OCI-LY3 (cell line): ENCODE measurements at regions not wholly inside any gene's neighbourhood (a gene's known extent, or its start where the extent isn't known, plus 50 kb on each side); places are given as distances from the start of the nearest gene placed in this dataset.

Experiments used
- CTCF ChIP-seq: fragments of 200-600, 300-600 bp; sonication (generic); IDR thresholded peaks from 2 replicates; pipeline ENCODE4 v1.5.1; 2014; ENCODE audit warnings: antibody characterized with exemption, low read length, low read depth
- EZH2phosphoT487 ChIP-seq: fragments of 200-600 bp; shearing (Covaris generic); IDR thresholded peaks from 2 replicates; pipeline ENCODE4 v1.6.1; 2018; ENCODE audit warnings: antibody characterized with exemption, mixed run types, low read depth

GRCh38 chr6:19552588-19552987 is 284.6 kb upstream of the ID4 start:
- TF ChIP-seq CTCF = no peak
- no peak for TF ChIP-seq EZH2phosphoT487
